Activated CD4-positive, alpha-beta memory T cell treated with anti-CD3 and anti-CD28 coated beads for 36 hours (primary cell): ENCODE measurements at regions not wholly inside any gene's neighbourhood (a gene's known extent, or its start where the extent isn't known, plus 50 kb on each side); places are given as distances from the start of the nearest gene placed in this dataset.
A peak's percentile ranks its signal among the peaks of the same experiment; 100 is the strongest.

ENCODE experiments used
- CTCF ChIA-PET: fragments of 350-600 bp; sonication (Branson Sonifier 250); formaldehyde crosslinking; loops from one replicate; lab custom pipeline; 2021; ENCODE audit warnings: antibody characterized with exemption, inconsistent platforms; lab: Charles Lee
- POLR2A ChIA-PET: fragments of 350-600 bp; sonication (Branson Sonifier 250); formaldehyde crosslinking; loops from one replicate; lab custom pipeline; 2021; ENCODE audit warnings: antibody characterized with exemption; lab: Charles Lee
- DNase-seq: peaks from one replicate; pipeline ENCODE4 v3.0.0-alpha.2; 2020
- H3K27ac Mint-ChIP-seq: one replicate; pipeline ENCODE4 v1.8.0; 2021; ENCODE audit warnings: mixed read lengths
- H3K27me3 Mint-ChIP-seq: one replicate; pipeline ENCODE4 v1.8.0; 2021; ENCODE audit warnings: mixed read lengths
- H3K36me3 Mint-ChIP-seq: one replicate; pipeline ENCODE4 v1.8.0; 2021; ENCODE audit warnings: mixed read lengths
- H3K4me1 Mint-ChIP-seq: one replicate; pipeline ENCODE4 v1.8.0; 2021; ENCODE audit warnings: low read depth, mixed read lengths
- H3K4me3 Mint-ChIP-seq: one replicate; pipeline ENCODE4 v1.8.0; 2021; ENCODE audit warnings: mild to moderate bottlenecking, mixed read lengths
- H3K9me3 Mint-ChIP-seq: one replicate; pipeline ENCODE4 v1.8.0; 2021; ENCODE audit warnings: mixed read lengths
- intact Hi-C: fragments of 100-400 bp; cut with micrococcal nuclease; formaldehyde crosslinking; loops from one replicate; pipeline ENCODE4 v1.15.1; 2023

DNA sequence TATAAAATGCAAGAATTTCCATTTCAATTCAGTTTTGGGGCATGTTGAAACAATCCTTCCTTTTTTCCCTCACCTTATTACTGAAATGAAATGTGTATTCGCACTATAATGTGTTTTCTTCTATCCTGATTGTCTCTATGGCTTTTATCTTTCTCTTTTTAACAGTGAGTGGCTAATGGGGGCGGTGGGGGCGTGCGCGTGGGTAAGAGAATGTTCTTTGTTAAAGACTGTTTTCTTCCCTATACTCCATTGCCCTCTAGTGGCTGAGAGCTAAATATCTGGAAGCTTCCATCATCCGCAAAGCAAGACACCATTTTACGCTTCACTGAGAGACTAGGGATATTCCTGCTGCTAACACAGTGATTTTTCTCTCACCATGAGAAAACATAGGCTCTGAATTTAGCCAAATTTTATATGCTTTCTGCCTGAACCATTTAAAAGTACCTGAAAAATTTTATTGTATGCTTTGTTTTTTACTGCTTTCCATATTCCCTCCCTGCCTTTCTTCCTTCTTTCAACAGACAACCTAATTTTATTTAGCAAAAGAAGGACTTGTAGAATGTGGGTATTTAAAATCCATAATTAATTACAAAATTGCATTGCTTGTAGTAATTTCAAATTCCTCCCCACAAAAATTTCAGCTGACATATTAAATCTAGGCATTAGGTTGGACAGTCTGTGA lies 194.0 kb downstream of the GASK1B start:
- Mint-ChIP-seq H3K27me3 (peaks cover 4% of the 10 kb centered on the region), H3K36me3 (no peaks in the 10 kb centered on the region), H3K27ac (no peak overlapping the region), H3K4me3 (no peak overlapping the region), H3K4me1 (peaks cover 3% of the 10 kb centered on the region), H3K9me3 (no peaks in the 10 kb centered on the region)
- CTCF ChIA-PET = interaction anchor here (0.9 to 1.0 kb wide), 3 partner anchors 12 to 30 kb away, joined by 3 read pairs; no protein-coding TSS in a partner anchor
- POLR2A ChIA-PET = no interaction called here
- intact Hi-C loops = no loop called here
- DNase-seq = peak; percentile 23

DNA sequence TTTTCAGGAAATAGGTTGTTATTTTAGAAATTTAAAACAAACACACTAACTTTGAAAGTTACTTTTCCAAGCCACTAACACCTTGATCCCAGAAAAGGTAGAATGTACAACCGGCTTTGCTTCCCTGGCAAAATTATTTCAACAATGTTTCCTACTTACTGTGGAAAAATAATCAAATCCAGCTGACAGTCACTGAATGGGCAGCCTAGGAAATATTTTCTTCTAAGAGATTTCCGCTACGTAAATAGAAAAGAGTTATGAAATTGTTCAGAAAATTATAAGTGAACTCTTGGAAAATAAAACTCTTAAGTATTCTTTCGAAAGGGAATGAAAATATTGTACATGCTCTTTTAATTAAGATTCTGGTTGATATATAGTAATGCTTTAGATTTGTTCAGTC lies 195.7 kb downstream of the GASK1B start:
- Mint-ChIP-seq H3K27me3 (peaks cover 4% of the 10 kb centered on the region), H3K36me3 (no peaks in the 10 kb centered on the region), H3K4me1 (peaks cover 3% of the 10 kb centered on the region), H3K9me3 (no peaks in the 10 kb centered on the region), H3K27ac (no peak overlapping the region), H3K4me3 (no peak overlapping the region)
- ChIA-PET POLR2A (no interaction called here), CTCF (interaction anchor here (1.1 kb wide), 1 partner anchor 16 kb away, joined by 3 read pairs; no protein-coding TSS in a partner anchor)
- DNase-seq = no peak
- intact Hi-C loops = no loop called here

GRCh38 chr4:157973297-157973696 lies 199.5 kb downstream of the GASK1B start:
- H3K9me3 Mint-ChIP-seq = no peaks in the 10 kb centered on the region
- no peaks in the 10 kb centered on the region for H3K36me3 Mint-ChIP-seq
- CTCF ChIA-PET = no interaction called here
- intact Hi-C loops = no loop called here
- POLR2A ChIA-PET = no interaction called here
- no peaks in the 10 kb centered on the region for H3K27me3 Mint-ChIP-seq
- no peak overlapping the region for H3K27ac Mint-ChIP-seq
- H3K4me1 Mint-ChIP-seq = no peaks in the 10 kb centered on the region
- no peak for DNase-seq
- no peak overlapping the region for H3K4me3 Mint-ChIP-seq

DNA sequence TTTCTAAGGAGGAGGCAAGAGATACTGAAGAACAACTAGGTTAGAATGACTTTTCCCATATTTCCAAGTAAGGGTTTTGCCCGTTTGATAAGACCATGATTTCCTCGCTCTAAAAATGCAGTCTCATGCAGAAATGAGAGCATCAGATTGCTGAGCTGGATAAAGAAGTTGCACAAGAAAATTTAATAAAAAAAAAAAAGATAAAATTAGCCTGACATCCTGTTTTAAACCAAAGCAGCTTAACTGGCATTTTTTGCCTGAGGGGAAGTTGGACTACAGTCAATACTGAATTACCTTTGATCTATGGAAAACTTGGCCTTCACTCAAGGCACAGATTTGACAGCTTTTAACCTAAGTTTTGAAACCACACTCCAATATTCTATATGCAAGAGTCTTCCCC lies 208.4 kb downstream of the GASK1B start:
- CTCF ChIA-PET = no interaction called here
- H3K36me3 Mint-ChIP-seq = no peaks in the 10 kb centered on the region
- DNase-seq = no peak
- no peaks in the 10 kb centered on the region for H3K4me1 Mint-ChIP-seq
- POLR2A ChIA-PET = no interaction called here
- no peak overlapping the region for H3K4me3 Mint-ChIP-seq
- no peaks in the 10 kb centered on the region for H3K9me3 Mint-ChIP-seq
- no peaks in the 10 kb centered on the region for H3K27me3 Mint-ChIP-seq
- H3K27ac Mint-ChIP-seq = no peak overlapping the region
- intact Hi-C loops = no loop called here

DNA sequence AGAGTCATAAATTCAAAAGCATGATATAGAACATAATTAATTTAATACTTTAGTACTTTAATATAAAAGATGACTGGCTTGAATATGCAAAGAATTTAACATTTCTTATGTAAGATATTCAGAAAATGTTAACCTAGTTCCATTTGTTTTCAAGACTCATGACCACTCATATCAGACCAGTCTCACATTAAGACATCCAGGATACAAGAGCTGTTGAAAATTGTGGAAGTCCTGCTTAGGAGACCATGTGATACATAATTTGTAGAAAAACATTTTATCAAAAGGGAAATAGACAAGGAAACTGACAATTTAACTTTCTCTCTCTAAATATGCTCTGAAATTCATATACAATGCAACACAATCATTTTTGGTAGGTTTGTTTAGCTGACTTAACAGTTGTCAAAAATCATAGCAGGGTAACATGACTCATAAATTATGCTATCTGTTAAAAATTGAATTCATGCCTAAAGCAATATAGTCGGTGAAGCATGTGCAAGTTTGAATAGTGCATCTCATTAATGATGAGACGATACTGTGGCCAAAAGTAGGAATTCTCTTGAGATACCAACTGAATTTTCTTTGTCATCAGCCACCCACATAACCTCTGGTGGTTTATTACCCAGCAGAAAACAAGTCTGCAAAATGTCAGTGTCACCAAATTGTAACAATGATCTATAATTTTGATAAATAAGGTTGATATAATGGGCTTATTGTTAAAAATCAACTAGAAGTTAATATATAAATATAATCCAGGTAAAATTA lies 211.4 kb downstream of the GASK1B start:
- Mint-ChIP-seq H3K4me3 (no peak overlapping the region), H3K9me3 (no peaks in the 10 kb centered on the region), H3K27ac (no peak overlapping the region), H3K36me3 (no peaks in the 10 kb centered on the region), H3K27me3 (no peaks in the 10 kb centered on the region), H3K4me1 (no peaks in the 10 kb centered on the region)
- CTCF ChIA-PET = no interaction called here
- POLR2A ChIA-PET = no interaction called here
- intact Hi-C loops = no loop called here
- no peak for DNase-seq

GRCh38 chr4:157957905-157958304 lies 214.9 kb downstream of the GASK1B start:
- no peaks in the 10 kb centered on the region for H3K36me3 Mint-ChIP-seq
- H3K9me3 Mint-ChIP-seq = no peaks in the 10 kb centered on the region
- no peak overlapping the region for H3K27ac Mint-ChIP-seq
- ChIA-PET POLR2A (no interaction called here), CTCF (no interaction called here)
- H3K27me3 Mint-ChIP-seq = no peaks in the 10 kb centered on the region
- DNase-seq = no peak
- intact Hi-C loops = no loop called here
- H3K4me3 Mint-ChIP-seq = no peak overlapping the region
- no peaks in the 10 kb centered on the region for H3K4me1 Mint-ChIP-seq

- DNase-seq = no peak
- Mint-ChIP-seq H3K4me1 (no peaks in the 10 kb centered on the region), H3K27ac (no peak overlapping the region), H3K9me3 (no peaks in the 10 kb centered on the region), H3K4me3 (no peak overlapping the region), H3K27me3 (no peaks in the 10 kb centered on the region), H3K36me3 (no peaks in the 10 kb centered on the region)
- CTCF ChIA-PET = no interaction called here
- intact Hi-C loops = no loop called here
- POLR2A ChIA-PET = no interaction called here
Measured at GRCh38 chr4:157942017-157942416, 230.8 kb downstream of the GASK1B start.

GRCh38 chr4:157934151-157934550 lies 238.7 kb downstream of the GASK1B start:
- no peaks in the 10 kb centered on the region for H3K4me1 Mint-ChIP-seq
- ChIA-PET CTCF (no interaction called here), POLR2A (no interaction called here)
- no peak overlapping the region for H3K4me3 Mint-ChIP-seq
- H3K27me3 Mint-ChIP-seq = no peaks in the 10 kb centered on the region
- no peak for DNase-seq
- H3K9me3 Mint-ChIP-seq = peaks cover 2% of the 10 kb centered on the region
- intact Hi-C loops = no loop called here
- no peak overlapping the region for H3K27ac Mint-ChIP-seq
- no peaks in the 10 kb centered on the region for H3K36me3 Mint-ChIP-seq

DNA sequence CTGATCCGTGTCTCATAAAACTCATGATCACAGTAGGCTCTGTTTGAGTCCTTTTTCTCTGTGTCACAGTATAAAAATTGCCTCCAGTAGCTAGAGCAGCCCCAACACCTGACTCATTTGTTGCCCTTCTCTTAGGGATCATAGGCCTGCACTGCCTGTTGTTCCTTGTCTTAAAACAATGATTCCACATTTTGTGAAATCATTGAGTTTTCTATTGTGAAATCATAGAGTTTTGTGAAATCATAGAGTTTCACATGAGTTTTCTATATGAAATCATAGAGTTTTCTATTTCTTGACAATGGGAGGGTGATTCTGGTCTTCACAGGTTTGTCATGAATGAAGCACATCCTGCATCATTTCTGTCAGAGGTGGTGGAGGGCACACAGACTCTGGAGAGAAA lies 239.9 kb downstream of the GASK1B start:
- CTCF ChIA-PET = no interaction called here
- Mint-ChIP-seq H3K36me3 (no peaks in the 10 kb centered on the region), H3K9me3 (peaks cover 2% of the 10 kb centered on the region), H3K27me3 (no peaks in the 10 kb centered on the region), H3K27ac (no peak overlapping the region), H3K4me1 (no peaks in the 10 kb centered on the region), H3K4me3 (no peak overlapping the region)
- DNase-seq = no peak
- intact Hi-C loops = no loop called here
- POLR2A ChIA-PET = no interaction called here

DNA sequence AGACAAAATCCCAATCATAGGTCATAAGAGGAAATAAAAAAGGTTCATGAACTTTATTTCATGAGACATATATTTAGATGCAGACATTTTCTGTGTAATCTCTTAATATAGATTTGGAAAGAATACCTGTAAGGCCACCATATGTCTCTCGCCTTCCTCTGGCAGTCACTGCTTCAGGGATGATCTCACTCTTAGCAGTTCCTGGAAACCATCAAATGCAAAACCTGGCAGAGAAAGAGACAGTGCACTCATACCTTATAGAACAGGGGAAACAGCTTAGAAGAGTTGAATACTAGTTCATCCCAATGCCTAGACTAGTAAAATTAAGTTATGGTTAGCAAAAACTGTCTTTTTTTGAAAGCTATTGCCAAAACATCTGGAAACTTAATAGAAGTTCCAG lies 243.3 kb downstream of the GASK1B start:
- Mint-ChIP-seq H3K27me3 (no peaks in the 10 kb centered on the region), H3K4me1 (no peaks in the 10 kb centered on the region), H3K36me3 (no peaks in the 10 kb centered on the region), H3K9me3 (no peaks in the 10 kb centered on the region), H3K4me3 (no peak overlapping the region), H3K27ac (no peak overlapping the region)
- POLR2A ChIA-PET = no interaction called here
- CTCF ChIA-PET = no interaction called here
- no peak for DNase-seq
- intact Hi-C loops = no loop called here

- intact Hi-C loops = no loop called here
- CTCF ChIA-PET = no interaction called here
- H3K9me3 Mint-ChIP-seq = peaks cover 11% of the 10 kb centered on the region
- H3K36me3 Mint-ChIP-seq = no peaks in the 10 kb centered on the region
- no peak overlapping the region for H3K4me3 Mint-ChIP-seq
- no peaks in the 10 kb centered on the region for H3K4me1 Mint-ChIP-seq
- no peak overlapping the region for H3K27ac Mint-ChIP-seq
- H3K27me3 Mint-ChIP-seq = no peaks in the 10 kb centered on the region
- POLR2A ChIA-PET = no interaction called here
- DNase-seq = no peak
Measured at GRCh38 chr4:157918036-157918832, 254.6 kb downstream of the GASK1B start.

DNA sequence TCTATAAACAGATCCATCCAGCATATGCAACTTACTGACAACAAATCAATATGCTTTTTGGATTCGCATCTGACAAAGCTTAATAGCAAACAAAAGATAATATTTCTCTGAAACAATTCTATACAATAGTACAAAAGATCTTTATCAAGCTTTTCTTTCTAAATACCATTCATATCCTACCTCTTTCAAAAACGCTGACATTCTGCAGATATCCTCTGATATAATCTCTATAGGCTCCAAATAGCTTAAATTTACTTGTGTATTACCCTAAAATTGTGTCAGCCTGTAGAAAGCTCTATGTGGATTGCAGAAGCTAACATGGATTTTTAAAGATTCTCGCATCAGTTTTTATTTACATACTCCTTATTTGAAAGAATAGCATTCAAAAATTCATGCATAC lies 260.6 kb downstream of the GASK1B start:
- H3K27ac Mint-ChIP-seq = no peak overlapping the region
- no peaks in the 10 kb centered on the region for H3K4me1 Mint-ChIP-seq
- no peak overlapping the region for H3K4me3 Mint-ChIP-seq
- no peaks in the 10 kb centered on the region for H3K9me3 Mint-ChIP-seq
- no peak for DNase-seq
- H3K36me3 Mint-ChIP-seq = no peaks in the 10 kb centered on the region
- intact Hi-C loops = no loop called here
- CTCF ChIA-PET = no interaction called here
- POLR2A ChIA-PET = no interaction called here
- H3K27me3 Mint-ChIP-seq = no peaks in the 10 kb centered on the region
